Adipocyte (in vitro differentiated cells): ENCODE measurements at regions not wholly inside any gene's neighbourhood (a gene's known extent, or its start where the extent isn't known, plus 50 kb on each side); places are given as distances from the start of the nearest gene placed in this dataset.
"Not testable (repeated sequence)": the region's sequence is repeated elsewhere in the genome, so short reads cannot be mapped to it uniquely, and the experiment has no call there.

ENCODE experiments used
- DNase-seq: peaks from one replicate; pipeline ENCODE4 v3.0.0-alpha.2; 2015; ENCODE audit warnings: low read depth
- H3K27me3 ChIP-seq: replicated peaks from 2 replicates; pipeline ENCODE4 v1.7.0; 2013; ENCODE audit warnings: mild to moderate bottlenecking, low read length, moderate library complexity; ENCODE audit not compliant: control insufficient read depth, insufficient read depth
- H3K36me3 ChIP-seq: 2 replicates; pipeline ENCODE4 v1.7.0; 2013; ENCODE audit warnings: low read length, mild to moderate bottlenecking, moderate library complexity; ENCODE audit not compliant: control insufficient read depth, insufficient read depth, severe bottlenecking
- H3K4me1 ChIP-seq: 2 replicates; pipeline ENCODE4 v1.7.0; 2013; ENCODE audit warnings: mild to moderate bottlenecking, low read length, moderate library complexity; ENCODE audit not compliant: control insufficient read depth, insufficient read depth
- H3K4me3 ChIP-seq: 2 replicates; pipeline ENCODE4 v1.7.0; 2013; ENCODE audit warnings: mild to moderate bottlenecking, low read length, moderate library complexity
- H3K9ac ChIP-seq: 2 replicates; pipeline ENCODE4 v1.7.0; 2013; ENCODE audit warnings: mild to moderate bottlenecking, low read length, moderate library complexity
- H3K9me3 ChIP-seq: 2 replicates; pipeline ENCODE4 v1.7.0; 2013; ENCODE audit warnings: mild to moderate bottlenecking, low read length, moderate library complexity; ENCODE audit not compliant: control insufficient read depth

DNA sequence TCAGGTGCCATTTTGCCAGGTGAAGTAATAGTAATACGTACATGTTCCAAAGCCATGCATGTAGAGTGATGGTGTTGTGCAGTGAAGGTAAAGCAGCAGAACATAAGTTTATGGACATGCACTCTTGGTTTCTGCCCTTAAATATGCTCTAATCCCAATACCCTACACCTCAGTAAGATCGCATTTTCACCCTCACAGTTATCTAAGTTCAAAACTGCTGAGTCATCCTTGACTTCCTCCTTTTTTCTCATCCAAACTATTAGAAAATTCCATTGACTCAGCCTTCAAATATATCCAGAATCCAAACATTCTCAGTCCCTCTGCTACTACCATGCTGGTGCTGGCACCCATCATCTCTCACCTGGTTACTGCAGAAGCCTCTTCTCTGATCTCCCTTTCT is 652.9 kb upstream of the IGFBP7 start:
- H3K4me3 ChIP-seq: no peak overlapping the region
- no peak overlapping the region for H3K9ac ChIP-seq
- no peaks in the 10 kb centered on the region for H3K36me3 ChIP-seq
- H3K4me1 ChIP-seq: no peaks in the 10 kb centered on the region
- H3K9me3 ChIP-seq: no peaks in the 10 kb centered on the region
- H3K27me3 ChIP-seq: no peaks in the 10 kb centered on the region
- no peak for DNase-seq

DNA sequence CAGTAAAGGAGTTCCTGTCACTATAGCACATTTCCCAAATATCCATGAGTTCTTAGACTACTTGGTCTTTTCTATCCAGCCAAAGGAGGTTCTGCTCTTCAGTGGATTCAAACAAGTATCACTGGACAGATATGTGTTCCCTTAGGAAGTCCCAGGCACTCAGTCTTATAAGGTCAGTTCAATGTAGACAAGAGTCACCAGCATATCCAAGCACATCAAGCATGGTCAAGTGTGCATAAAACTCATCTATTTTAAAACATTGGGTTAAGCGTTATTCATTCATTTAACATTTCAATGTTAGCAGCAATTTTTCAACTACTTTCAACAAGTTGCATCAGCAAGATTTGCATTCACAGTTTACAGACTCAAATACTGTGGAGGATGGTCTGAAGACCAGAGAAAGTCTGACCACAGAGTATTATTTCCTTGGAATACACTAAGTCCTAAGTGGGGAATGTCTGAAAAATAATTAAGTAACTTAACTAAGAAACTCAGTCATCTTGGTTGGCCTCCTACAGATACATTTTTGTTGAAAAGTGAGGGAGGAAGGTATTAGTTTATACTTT is 630.5 kb upstream of the IGFBP7 start:
- Histone ChIP-seq H3K27me3 (no peaks in the 10 kb centered on the region), H3K9me3 (no peaks in the 10 kb centered on the region), H3K36me3 (no peaks in the 10 kb centered on the region), H3K9ac (no peak overlapping the region), H3K4me3 (no peak overlapping the region), H3K4me1 (no peaks in the 10 kb centered on the region)
- DNase-seq: no peak

DNA sequence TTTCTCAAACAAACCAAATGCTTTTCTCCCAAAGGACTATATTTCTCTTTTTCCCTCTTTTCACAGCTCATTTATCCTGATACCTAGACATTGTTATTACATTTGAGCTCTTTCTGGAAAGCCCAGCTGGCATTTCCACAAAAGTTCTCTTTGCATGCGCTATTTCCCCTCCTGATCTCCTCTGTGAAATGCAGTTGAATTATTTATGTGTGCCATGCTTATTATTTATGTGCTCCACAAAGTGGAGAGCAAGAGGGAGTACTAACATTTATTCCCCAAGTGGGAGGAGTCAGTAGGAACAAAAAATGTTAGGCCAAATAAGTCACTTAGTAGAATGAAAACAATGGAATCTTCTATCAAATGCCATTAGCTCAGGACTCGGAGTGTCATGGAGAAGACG is 626.6 kb upstream of the IGFBP7 start:
- H3K4me3 ChIP-seq: no peak overlapping the region
- no peaks in the 10 kb centered on the region for H3K4me1 ChIP-seq
- no peak for DNase-seq
- no peaks in the 10 kb centered on the region for H3K27me3 ChIP-seq
- H3K36me3 ChIP-seq: no peaks in the 10 kb centered on the region
- no peak overlapping the region for H3K9ac ChIP-seq
- no peaks in the 10 kb centered on the region for H3K9me3 ChIP-seq

GRCh38 chr4:57734104-57734670 is 624.0 kb upstream of the IGFBP7 start:
- DNase-seq: no peak
- no peaks in the 10 kb centered on the region for H3K4me1 ChIP-seq
- H3K9ac ChIP-seq: no peak overlapping the region
- no peaks in the 10 kb centered on the region for H3K9me3 ChIP-seq
- no peaks in the 10 kb centered on the region for H3K36me3 ChIP-seq
- no peaks in the 10 kb centered on the region for H3K27me3 ChIP-seq
- H3K4me3 ChIP-seq: no peak overlapping the region

DNA sequence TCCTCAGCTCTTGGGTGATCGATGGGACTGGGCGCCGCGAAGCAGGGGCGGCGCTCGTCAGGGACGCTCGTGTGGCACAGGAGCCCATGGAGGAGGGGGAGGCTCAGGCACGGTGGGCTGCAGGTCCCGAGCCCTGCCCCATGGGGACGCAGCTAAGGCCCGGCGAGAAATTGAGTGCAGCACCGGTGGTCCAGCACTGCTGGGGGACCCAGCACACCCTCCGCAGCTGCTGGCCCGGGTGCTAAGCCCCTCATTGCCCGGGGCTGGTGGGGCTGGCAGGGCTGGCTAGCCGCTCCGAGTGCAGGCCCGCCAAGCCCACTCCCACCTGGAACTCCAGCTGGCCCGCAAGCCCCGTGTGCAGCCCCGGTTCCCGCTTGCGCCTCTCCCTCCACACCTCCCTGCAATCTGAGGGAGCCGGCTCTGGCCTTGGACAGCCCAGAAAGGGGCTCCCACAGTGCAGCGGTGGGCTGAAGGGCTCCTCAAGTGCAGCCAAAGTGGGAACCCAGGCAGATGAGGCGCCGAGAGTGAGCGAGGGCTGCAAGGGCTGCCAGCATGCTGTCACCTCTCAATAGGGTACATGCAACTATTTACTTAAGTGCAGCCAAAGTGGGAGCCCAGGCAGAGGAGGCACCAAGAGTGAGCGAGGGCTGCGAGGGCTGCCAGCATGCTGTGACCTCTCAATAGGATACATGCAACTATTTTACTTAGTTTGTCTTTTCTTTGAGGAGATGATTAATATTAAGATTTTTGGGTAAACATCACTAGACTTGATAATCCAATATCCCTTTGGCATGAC is 619.8 kb upstream of the IGFBP7 start:
- H3K9me3 ChIP-seq, H3K36me3 ChIP-seq, H3K9ac ChIP-seq, H3K4me3 ChIP-seq, H3K27me3 ChIP-seq, H3K4me1 ChIP-seq, DNase-seq: not testable (repeated sequence)

DNA sequence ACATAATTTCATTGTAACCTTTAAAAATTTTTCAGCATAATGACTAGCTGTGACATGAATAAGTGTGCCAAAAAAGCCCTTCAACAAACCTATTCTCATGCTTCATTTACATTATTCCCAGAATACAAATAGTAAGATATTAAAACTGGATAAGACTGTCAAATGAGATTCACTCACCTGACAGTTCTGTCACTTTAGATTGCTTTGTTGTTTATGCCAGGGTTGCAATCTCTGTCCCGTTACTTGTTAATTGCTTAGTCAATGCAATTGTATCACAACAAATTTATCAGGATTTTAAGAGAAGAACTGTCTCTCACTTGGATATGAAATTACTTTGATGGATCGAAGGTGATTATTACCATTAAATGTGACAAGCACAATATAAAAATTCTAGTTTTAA is 616.0 kb upstream of the IGFBP7 start:
- H3K9me3 ChIP-seq: no peaks in the 10 kb centered on the region
- no peak overlapping the region for H3K9ac ChIP-seq
- DNase-seq: no peak
- H3K4me3 ChIP-seq: no peak overlapping the region
- no peaks in the 10 kb centered on the region for H3K27me3 ChIP-seq
- H3K36me3 ChIP-seq: no peaks in the 10 kb centered on the region
- no peaks in the 10 kb centered on the region for H3K4me1 ChIP-seq

DNA sequence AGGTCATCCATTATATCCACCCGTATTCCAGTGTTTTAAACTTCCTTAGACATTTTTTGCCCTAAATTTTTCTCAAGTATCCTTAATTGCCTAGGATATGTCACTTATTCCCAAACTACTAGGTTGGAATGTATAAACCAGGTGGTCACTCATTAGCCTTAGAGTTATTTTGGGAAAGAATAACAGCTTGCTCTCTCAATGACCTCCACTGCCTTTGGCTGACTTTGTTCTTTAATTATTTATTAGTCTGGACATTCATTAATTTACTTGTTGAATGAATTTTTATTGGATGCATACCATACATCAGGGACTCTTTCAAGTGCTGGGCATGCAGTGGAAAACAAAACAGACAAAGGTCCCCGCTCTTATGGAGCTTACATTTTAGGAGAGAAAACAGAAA is 609.3 kb upstream of the IGFBP7 start:
- Histone ChIP-seq H3K9ac (no peak overlapping the region), H3K4me3 (no peak overlapping the region), H3K4me1 (no peaks in the 10 kb centered on the region), H3K9me3 (no peaks in the 10 kb centered on the region), H3K27me3 (no peaks in the 10 kb centered on the region), H3K36me3 (no peaks in the 10 kb centered on the region)
- DNase-seq: no peak

- not testable (repeated sequence) for H3K36me3 ChIP-seq, H3K9ac ChIP-seq, DNase-seq, H3K9me3 ChIP-seq, H3K4me3 ChIP-seq, H3K27me3 ChIP-seq, H3K4me1 ChIP-seq
Observed at GRCh38 chr4:57714313-57714712, 604.1 kb upstream of the IGFBP7 start.

DNA sequence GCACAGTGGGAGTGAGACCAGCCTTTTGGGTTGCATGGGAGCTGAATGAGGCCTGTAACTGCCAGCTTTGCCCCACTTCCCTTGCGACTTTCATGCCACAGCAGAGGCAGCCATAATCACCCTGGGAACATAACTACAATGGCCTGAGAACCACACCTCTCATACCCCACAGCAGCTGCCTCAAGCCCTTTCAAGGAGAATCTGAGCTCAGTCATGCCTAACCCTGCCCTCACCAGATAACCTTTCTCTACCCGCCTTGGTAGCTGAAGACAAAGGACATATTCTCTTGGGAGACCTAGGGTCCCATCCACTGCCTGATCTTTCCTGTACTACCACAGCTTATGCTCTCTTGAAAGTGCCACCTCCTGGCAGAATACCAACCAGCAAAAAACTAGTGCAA is 599.9 kb upstream of the IGFBP7 start:
- H3K27me3 ChIP-seq: no peaks in the 10 kb centered on the region
- no peak for DNase-seq
- H3K36me3 ChIP-seq: no peaks in the 10 kb centered on the region
- H3K9me3 ChIP-seq: no peaks in the 10 kb centered on the region
- H3K4me3 ChIP-seq: no peak overlapping the region
- H3K9ac ChIP-seq: no peak overlapping the region
- no peaks in the 10 kb centered on the region for H3K4me1 ChIP-seq

GRCh38 chr4:57691370-57691769 is 581.2 kb upstream of the IGFBP7 start:
- no peak for DNase-seq
- H3K9me3 ChIP-seq: peaks cover 3% of the 10 kb centered on the region
- H3K27me3 ChIP-seq: no peaks in the 10 kb centered on the region
- H3K9ac ChIP-seq: no peak overlapping the region
- no peak overlapping the region for H3K4me3 ChIP-seq
- no peaks in the 10 kb centered on the region for H3K36me3 ChIP-seq
- H3K4me1 ChIP-seq: no peaks in the 10 kb centered on the region

DNA sequence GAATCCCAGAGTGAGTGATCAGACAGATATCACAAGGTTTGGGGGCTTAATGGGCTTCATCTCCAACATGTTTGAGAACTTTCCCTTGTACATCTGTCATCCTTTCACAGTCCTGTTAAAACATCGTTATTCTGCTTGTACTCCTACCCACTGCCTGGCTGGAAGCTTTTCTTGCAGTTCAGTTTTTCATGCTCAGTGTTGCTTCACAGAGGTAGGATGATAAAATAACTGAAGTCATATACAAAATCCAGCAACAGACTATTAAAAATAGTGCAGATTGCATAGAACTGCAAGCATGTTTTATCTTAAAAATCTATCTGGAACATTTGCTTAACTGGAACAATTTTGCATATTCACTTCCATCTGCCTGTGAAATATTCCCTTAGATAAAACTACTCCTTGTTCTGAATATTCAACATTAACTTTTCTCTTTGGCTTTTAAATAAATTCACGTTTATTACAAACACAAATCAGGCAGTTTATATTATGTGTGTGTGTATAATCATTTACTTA is 579.6 kb upstream of the IGFBP7 start:
- no peak for DNase-seq
- Histone ChIP-seq H3K36me3 (no peaks in the 10 kb centered on the region), H3K4me3 (no peak overlapping the region), H3K9me3 (peaks cover 3% of the 10 kb centered on the region), H3K27me3 (no peaks in the 10 kb centered on the region), H3K9ac (no peak overlapping the region), H3K4me1 (no peaks in the 10 kb centered on the region)
